GM21529 (cell line): ENCODE measurements at regions not wholly inside any gene's neighbourhood (a gene's known extent, or its start where the extent isn't known, plus 50 kb on each side); places are given as distances from the start of the nearest gene placed in this dataset.

Source experiments
- ATAC-seq: cut with Tn5 transposase; IDR thresholded peaks from one replicate; pipeline ENCODE4 v1.9.1; 2021; ENCODE audit not compliant: unreplicated experiment

- ATAC-seq: no peak
Observed at GRCh38 chr20:50416269-50417022, 93.7 kb upstream of the PTPN1 start.

GRCh38 chr20:50417023-50417329 is 93.2 kb upstream of the PTPN1 start:
- no peak for ATAC-seq

DNA sequence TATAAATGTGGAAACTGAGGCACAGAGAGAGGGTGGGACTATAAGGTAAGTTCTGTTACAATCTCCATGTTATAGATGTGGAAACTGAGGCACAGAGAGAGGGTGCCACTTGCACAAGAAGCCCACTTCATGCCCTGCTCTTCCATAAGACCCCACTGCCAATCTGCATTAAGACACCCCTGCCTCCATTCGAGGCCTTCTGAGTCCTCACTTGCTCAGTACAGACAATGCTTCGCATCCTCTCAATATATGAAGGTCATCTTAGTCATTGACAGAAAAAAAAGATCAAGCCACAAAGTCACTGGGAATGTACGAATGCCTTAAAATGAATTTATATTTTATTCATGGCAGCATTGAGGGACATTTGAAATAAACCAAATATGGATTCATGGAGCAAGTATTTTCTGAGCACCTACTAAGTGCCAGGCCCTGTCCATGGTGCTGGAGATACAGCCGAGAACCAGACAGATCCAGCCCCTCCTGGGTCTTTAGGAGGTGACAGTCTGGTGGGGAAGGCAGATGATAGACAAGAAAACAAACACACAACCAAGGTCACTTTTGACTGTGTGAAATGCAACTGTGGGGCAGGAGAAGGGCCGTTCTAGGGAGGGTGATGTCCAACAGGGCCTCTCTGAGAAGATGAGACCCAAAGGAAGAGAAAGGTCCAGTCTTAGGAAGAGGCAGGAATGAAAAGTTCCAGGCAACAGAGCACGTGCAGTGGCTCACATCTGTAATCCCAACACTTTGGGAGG is 92.5 kb upstream of the PTPN1 start:
- ATAC-seq: no peak

DNA sequence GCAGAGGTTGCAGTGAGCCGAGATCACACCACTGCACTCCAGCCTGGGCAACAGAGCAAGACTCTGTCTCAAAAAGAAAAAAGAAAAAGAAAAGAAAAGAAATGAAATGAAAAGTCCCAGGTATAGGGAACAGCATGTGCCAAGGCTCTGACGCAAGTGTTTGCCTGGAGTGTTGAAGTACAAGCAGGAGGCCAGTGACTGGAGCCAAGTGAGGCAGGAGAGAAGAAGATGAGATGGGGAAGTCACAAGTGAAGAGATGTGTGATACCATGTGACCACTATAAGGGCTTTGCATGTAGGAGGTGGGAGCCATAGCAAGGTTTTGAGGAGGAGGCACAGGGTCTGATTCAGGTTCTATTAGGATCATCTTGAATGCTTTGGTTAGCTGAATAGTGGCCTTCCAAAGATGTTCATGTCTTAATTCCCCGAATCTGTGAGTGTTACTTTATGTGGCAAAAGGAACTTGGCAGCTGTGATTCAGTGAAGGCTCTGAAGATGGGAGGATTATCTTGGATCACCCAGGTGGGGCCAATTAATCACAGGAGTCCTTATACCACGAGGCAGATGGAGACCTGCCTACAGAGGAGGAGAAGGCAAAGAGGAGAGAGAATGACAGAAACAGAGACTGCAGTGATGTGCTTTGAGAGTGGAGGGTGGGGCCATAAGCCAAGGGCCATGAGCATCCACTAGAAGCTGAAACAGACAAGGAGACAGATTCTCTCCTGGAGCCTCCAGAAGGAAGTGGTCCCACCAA is 91.1 kb upstream of the PTPN1 start:
- no peak for ATAC-seq

DNA sequence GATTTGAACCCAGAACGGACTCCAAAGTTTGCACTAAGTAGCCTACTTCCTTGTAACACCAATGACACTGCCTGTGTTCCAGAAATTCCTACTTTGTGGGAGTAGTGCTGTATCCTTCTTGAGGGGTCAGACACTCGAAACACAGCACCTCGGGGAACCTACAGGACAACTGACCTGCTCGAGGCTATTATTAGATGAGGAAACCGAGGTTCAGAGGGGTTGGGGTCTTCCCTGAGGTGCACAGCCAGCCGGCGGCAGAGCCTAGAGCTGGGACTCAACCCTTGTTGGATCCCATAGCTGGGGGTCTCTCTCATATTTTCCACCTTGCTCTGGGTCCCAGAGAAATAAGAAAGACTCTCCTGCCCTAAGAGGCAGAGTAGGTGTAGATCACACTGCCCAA is 89.8 kb upstream of the PTPN1 start:
- ATAC-seq: no peak

GRCh38 chr20:50421356-50422340 is 88.5 kb upstream of the PTPN1 start:
- ATAC-seq: no peak

DNA sequence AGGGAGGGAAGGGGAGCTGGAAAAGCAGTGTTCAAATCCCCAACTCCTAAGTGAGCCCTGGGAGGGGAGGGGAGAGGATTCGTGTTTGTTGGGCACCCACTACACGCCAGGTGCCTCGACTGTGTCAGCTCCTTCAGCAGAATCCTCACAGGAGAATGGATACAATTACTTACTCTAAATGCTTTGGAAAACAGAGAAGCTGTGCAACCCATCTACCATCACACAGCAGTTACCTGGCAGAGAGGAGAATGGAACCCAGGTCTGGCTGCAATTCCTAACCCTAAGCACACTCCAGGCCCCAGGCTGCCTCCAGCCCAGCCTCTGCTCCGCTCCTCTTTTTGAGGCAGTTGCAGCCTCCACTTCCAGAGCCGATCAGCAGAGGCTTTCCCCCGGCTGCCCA is 86.4 kb upstream of the PTPN1 start:
- ATAC-seq: no peak

GRCh38 chr20:50425076-50425475 is 85.1 kb upstream of the PTPN1 start:
- no peak for ATAC-seq

GRCh38 chr20:50426866-50427718 is 83.1 kb upstream of the PTPN1 start:
- ATAC-seq: no peak

- ATAC-seq: no peak
Observed at GRCh38 chr20:50427719-50428083, 82.5 kb upstream of the PTPN1 start.

GRCh38 chr20:50428097-50428828 is 81.9 kb upstream of the PTPN1 start:
- ATAC-seq: no peak

DNA sequence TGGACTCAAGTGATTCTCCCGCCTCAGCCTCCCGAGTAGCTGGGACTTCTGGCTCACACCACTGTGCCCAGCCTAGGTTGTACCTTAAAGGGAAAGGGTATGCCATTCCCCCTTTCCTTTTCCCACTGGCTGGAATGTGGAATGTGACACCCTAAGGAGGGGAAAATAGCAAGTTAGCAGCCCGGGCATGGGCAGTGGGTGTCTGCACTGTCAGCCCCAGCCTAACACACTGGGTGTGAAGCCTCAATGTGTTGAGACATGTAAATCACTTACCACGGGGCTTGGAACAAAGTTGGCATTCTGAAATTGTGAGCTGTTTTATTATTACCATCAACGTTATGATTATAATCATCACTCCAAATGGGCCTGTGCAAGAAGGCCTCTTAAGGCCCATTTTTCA is 80.8 kb upstream of the PTPN1 start:
- no peak for ATAC-seq

DNA sequence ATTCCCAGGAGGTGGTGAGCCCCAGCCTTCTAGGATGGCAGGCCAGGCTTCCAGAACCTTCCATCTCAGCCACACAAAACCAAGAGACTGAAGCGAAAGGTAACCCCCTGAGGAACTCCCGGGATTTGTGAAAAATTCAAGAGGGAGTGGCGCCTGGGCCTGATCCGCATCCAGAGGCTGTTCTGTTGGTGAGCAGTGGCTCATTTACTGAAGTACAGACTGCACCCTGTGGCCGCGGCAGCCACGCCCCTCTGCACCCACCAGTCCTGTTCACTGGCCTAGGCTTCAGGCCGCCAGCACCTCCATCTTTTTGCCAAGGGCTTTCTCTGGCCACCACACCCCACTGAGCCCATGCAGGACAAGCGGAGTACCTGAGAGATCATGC is 79.1 kb upstream of the PTPN1 start:
- ATAC-seq: no peak

DNA sequence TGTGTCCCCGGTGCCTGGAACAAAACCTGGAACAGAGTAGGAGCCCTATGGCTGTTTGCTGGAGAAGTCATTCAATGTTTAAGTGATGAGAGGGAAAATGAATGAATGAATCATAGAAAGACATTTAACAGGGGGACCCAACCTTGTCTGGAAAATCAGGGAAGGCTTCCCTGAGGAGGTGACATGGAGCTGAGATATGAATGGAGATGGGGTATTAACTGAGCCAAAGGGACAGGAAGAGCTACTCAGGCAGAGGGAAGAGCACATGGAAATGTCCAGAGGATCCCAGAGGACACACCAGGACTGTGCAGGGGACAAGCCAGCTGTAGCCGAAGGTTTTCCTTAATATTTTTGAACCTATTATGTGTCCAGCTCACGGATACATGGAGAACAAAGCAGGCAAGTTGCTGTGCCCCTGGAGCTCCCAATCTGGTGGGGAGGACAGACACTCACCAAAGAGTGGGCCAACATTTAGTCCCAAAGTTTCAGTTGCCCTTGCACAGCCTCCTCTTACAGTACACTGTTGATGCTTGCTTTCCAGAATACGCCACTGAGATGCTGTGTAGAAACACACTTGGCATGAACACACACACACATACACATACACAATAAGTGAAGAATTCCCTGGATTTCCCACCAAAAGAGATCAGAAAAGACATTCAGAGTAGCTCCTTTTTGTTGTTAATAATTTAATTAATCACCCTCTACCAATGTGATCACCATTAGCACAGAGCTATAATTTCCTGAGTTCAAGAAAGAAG is 77.0 kb upstream of the PTPN1 start:
- no peak for ATAC-seq

DNA sequence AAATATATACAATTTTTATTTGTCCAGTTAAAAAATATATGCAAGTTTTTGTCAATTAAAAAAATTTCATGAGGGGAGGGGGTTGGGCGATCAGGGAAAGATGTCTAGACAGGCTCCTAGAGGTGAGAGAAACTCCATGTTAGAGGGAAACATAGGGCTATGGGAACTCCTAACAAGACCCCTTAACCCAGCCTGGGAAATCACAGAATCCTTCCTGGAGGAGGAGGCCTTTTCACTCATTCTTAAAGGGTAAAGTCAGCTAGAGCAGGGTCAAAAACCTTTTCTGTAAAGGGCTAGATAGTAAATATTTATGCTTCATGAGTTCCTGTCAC is 75.9 kb upstream of the PTPN1 start:
- no peak for ATAC-seq

DNA sequence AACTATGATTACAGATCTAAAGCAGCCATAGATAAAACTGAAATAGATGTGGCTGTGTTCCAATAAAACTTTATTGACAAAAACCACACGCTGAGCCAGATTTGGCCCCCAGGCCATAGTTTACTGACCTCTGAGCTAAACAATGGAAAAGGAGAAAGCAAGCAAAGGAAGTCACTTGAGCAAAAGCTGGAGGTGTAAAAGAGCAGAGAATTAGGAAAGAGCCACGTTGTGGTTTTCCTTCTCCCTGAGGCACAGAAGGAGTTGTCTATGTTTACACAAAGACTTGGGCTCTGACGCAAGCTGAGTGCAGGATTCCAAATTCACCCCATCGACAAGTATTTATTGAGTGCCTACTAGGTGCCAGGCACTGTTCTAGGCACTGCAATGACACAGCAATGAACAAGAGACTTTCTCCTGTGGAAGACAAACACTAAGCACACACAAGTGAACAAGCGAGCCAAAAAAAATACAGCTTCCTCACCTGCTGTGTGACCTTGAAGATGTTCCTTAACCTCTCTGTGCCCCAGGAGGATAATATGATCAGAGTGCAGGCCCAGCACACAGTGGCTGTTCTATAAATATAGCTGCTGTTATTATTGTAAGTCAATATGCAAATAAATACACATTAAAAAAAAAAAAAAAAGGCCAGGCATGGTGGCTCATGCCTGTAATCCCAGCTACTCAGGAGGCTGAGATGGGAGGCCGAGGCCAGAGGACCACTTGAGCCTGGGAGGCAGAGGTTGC is 75.4 kb upstream of the PTPN1 start:
- ATAC-seq: no peak

- ATAC-seq: no peak
Observed at GRCh38 chr20:50435397-50436051, 74.7 kb upstream of the PTPN1 start.
